Gastroesophageal sphincter (tissue), 4 donors: ENCODE measurements at regions not wholly inside any gene's neighbourhood (a gene's known extent, or its start where the extent isn't known, plus 50 kb on each side); places are given as distances from the start of the nearest gene placed in this dataset.

ENCODE experiments used
- ATAC-seq: fragments of 150-250 bp; one replicate; pipeline ENCODE4 v1.9.1; 2016; ENCODE audit warnings: mild to moderate bottlenecking, moderate library complexity
- H3K27ac ChIP-seq, 4 donors: fragments of 200-600 bp; sonication (generic) in 3 of 4; 1 replicate in 3 of 4; 2 replicates in 1 of 4; pipeline ENCODE4 v1.5.1; 2016 to 2019
- H3K27me3 ChIP-seq: fragments of 200-600 bp; sonication (generic); one replicate; pipeline ENCODE4 v1.5.1; 2019
- H3K36me3 ChIP-seq, 2 donors: fragments of 200-600 bp; sonication (generic); one replicate each; pipeline ENCODE4 v1.5.1; 2019; ENCODE audit warnings: control low read depth in 1 of 2
- H3K4me1 ChIP-seq, 3 donors: fragments of 200-600 bp; sonication (generic); 1 replicate in 2 of 3; 2 replicates in 1 of 3; pipeline ENCODE4 v1.5.1; 2016 to 2019; ENCODE audit warnings: control low read depth in 2 of 3
- H3K4me3 ChIP-seq, 2 donors: fragments of 200-600 bp; sonication (generic); one replicate each; pipeline ENCODE4 v1.5.1; 2019; ENCODE audit warnings: mild to moderate bottlenecking in 1 of 2, moderate library complexity in 1 of 2
- H3K9me3 ChIP-seq, 3 donors: fragments of 200-600 bp; sonication (generic); one replicate each; pipeline ENCODE4 v1.5.1; 2017 to 2019; ENCODE audit warnings: control low read depth in 2 of 3
- EP300 ChIP-seq: sonication (generic); formaldehyde crosslinking; IDR thresholded peaks from one replicate; pipeline ENCODE4 v1.6.1; 2017; ENCODE audit warnings: antibody characterized with exemption, mild to moderate bottlenecking
- POLR2A ChIP-seq, 2 donors: fragments of 450-650 bp; IDR thresholded peaks; one replicate each; pipeline ENCODE4 v1.6.1; 2017; ENCODE audit warnings: antibody characterized with exemption in 2 of 2, mild to moderate bottlenecking in 2 of 2, moderate library complexity in 1 of 2
- POLR2AphosphoS5 ChIP-seq: sonication (generic); formaldehyde crosslinking; IDR thresholded peaks from one replicate; pipeline ENCODE4 v1.6.1; 2017; ENCODE audit warnings: antibody characterized with exemption
- WGBS, 2 donors: methylation state at CpG; one replicate each; pipeline ENCODE4 v1.1.5; 2018; ENCODE audit warnings: low coverage in 1 of 2; 5-methylcytosine and 5-hydroxymethylcytosine counted together
- TF ChIP-seq, protein P1 (sequence below), 4 experiments: fragments of 200-600 bp in 2 of 4; fragments of 450-650 bp in 2 of 4; sonication (generic) in 1 of 4; IDR thresholded peaks; one replicate each; pipeline ENCODE4 v1.5.1; 2017 to 2019; ENCODE audit warnings: antibody characterized with exemption in 4 of 4, mild to moderate bottlenecking in 2 of 4, moderate library complexity in 2 of 4

DNA sequence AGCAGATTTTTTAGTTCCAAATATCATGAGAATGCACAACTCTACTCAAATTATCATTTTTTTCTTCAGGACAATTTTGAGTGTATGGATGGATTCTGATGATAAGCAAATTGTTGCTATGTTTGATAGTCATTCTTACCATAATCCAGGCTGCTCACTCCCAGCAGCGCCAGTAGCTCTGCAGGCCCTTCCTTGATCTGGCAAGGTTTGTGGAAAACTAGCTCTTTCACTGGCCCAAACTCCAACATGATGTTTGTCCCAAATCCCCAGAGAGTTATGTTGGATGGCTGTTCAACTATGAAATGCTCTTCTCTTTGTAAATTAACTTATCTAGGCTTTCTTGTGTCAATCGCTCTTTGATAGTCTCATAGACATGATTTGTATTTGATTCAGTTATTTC lies 933.7 kb downstream of the DNAJB9 start:
- 81 to 83% methylated on average over 2 of the region's 2 CpGs for WGBS, 2 donors
- Histone ChIP-seq H3K27me3 (no peaks in the 10 kb centered on the region), H3K27ac (no peak overlapping the region), H3K36me3 (no peaks in the 10 kb centered on the region), H3K4me3 (no peak overlapping the region), H3K9me3 (no peaks in the 10 kb centered on the region), H3K4me1 (no peaks in the 10 kb centered on the region)
- ATAC-seq = no peak
- TF ChIP-seq POLR2A (IDR thresholded peaks at IDR 0.05) = no peak
- TF ChIP-seq, protein P1, sequence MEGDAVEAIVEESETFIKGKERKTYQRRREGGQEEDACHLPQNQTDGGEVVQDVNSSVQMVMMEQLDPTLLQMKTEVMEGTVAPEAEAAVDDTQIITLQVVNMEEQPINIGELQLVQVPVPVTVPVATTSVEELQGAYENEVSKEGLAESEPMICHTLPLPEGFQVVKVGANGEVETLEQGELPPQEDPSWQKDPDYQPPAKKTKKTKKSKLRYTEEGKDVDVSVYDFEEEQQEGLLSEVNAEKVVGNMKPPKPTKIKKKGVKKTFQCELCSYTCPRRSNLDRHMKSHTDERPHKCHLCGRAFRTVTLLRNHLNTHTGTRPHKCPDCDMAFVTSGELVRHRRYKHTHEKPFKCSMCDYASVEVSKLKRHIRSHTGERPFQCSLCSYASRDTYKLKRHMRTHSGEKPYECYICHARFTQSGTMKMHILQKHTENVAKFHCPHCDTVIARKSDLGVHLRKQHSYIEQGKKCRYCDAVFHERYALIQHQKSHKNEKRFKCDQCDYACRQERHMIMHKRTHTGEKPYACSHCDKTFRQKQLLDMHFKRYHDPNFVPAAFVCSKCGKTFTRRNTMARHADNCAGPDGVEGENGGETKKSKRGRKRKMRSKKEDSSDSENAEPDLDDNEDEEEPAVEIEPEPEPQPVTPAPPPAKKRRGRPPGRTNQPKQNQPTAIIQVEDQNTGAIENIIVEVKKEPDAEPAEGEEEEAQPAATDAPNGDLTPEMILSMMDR (IDR thresholded peaks at IDR 0.05) = no peak
- TF ChIP-seq POLR2AphosphoS5 = no peak
- TF ChIP-seq EP300 = no peak

DNA sequence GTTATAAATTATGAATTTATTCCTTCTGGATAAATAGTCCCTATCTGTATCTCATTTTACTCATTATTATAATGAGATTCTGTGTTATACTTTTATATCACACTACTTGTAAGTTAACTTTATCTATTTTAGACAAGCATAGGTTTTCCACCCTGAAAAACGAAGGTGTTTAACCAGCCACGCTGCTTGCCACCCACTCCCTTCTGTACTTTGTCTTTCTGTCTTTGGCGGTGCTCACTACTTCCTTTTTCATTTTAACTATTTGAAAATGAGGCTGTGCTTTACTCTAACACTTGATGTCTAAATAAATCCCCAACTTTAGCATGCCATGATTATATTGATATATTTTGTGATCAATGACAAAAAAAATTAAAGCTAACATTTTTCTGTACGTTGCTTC lies 952.9 kb downstream of the DNAJB9 start:
- Histone ChIP-seq H3K27ac (no peak overlapping the region), H3K4me1 (no peaks in the 10 kb centered on the region), H3K36me3 (no peaks in the 10 kb centered on the region), H3K4me3 (no peak overlapping the region), H3K9me3 (no peaks in the 10 kb centered on the region), H3K27me3 (no peaks in the 10 kb centered on the region)
- no peak for ATAC-seq
- 44 to 61% methylated on average over 4 of the region's 4 CpGs for WGBS, 2 donors
- TF ChIP-seq POLR2AphosphoS5 (no peak), EP300 (no peak), POLR2A (IDR thresholded peaks at IDR 0.05) (no peak)
- TF ChIP-seq, protein P1 (IDR thresholded peaks at IDR 0.05) = no peak

DNA sequence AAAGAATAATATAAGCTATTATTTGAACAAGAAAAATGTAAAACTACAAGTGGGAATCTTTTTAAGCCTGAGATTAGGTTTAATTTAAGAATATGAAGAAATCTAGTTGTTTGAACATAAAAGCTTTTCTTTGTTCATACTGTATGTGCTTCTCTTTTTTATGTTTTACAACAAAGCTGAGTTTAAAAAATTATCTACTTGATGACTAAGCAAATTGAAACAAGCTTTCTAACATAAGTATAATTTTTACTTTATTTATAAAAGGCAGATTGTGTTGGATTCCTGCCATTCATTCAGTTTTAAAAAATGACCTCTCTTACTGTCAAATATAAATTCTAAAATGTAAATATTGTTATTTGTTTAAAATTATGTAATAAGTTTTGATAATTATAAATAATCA lies 958.2 kb downstream of the DNAJB9 start:
- Histone ChIP-seq H3K4me3 (no peak overlapping the region), H3K27ac (no peak overlapping the region), H3K4me1 (no peaks in the 10 kb centered on the region), H3K27me3 (no peaks in the 10 kb centered on the region), H3K9me3 (no peaks in the 10 kb centered on the region), H3K36me3 (no peaks in the 10 kb centered on the region)
- no peak for ATAC-seq
- TF ChIP-seq POLR2AphosphoS5 = no peak
- TF ChIP-seq POLR2A (IDR thresholded peaks at IDR 0.05) = no peak
- TF ChIP-seq, protein P1 (IDR thresholded peaks at IDR 0.05) = no peak
- no peak for TF ChIP-seq EP300

DNA sequence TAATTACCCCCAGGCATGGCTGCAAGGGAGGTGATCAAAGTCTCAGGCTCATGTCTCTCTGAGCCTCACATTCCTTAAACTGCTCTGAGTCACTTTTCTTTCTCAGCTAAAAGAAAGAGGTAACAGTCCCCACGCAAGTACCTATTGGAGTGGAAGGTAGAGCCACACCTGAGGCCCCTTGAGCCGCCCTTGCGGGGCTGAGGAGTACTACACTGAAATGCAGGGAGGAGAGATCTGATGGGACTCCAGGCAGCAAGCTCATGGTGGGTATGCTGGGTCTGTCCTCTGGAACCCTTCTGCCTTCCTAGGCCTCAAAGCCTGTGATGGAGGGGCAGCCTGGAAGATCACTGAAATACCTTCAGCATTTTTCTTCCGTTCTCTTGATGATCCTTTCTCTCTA lies 960.0 kb downstream of the DNAJB9 start:
- H3K4me3 ChIP-seq = no peak overlapping the region
- no peak for ATAC-seq
- H3K4me1 ChIP-seq = no peaks in the 10 kb centered on the region
- no peak overlapping the region for H3K27ac ChIP-seq
- no peaks in the 10 kb centered on the region for H3K9me3 ChIP-seq
- no peaks in the 10 kb centered on the region for H3K27me3 ChIP-seq
- H3K36me3 ChIP-seq = no peaks in the 10 kb centered on the region
- WGBS, 2 donors = 90 to 100% methylated on average over 2 to 3 of the region's 4 CpGs
- TF ChIP-seq POLR2AphosphoS5 = no peak
- TF ChIP-seq, protein P1 (IDR thresholded peaks at IDR 0.05) = no peak
- TF ChIP-seq POLR2A (IDR thresholded peaks at IDR 0.05) = no peak
- no peak for TF ChIP-seq EP300

DNA sequence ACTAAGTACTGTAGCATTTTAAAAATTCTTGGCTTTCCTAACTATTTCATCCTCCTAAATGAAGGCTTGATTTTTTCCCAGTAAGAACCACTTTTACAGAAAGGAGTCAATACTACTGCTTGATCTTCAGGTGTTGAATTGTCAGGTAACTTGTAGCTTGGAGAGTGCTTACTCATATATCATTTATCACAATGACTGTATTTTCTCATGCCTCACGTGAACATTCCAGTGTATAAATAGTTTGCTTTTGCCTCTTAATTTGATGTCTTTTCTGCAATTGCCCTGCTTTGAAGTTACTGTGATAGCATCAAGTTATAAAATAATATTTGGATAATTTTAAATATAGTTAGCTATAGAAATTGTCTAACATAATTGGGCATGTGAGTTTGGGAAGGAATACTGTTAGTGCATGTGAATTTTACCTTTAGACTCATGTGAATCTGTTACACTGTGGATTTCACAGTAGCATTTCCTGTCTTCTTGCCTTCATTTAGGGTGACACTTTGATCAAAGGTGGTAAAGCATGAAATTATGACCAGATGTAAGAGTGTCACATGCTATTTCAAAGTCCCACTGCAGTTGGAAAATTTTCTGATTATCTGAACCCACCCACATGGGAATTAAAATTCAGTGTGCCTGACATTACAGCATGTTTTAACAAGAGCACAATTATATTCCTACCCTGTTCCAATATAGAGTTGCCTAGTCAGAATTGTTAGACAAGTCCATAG lies 962.8 kb downstream of the DNAJB9 start:
- WGBS, 2 donors = 17 to 29% methylated on average over 1 of the region's 1 CpG

More for the DNA sequence above, 962.8 kb downstream of the DNAJB9 start:
- Histone ChIP-seq H3K4me1 (no peaks in the 10 kb centered on the region), H3K27me3 (no peaks in the 10 kb centered on the region), H3K36me3 (no peaks in the 10 kb centered on the region), H3K4me3 (no peak overlapping the region), H3K27ac (no peak overlapping the region), H3K9me3 (no peaks in the 10 kb centered on the region)
- TF ChIP-seq, protein P1 (IDR thresholded peaks at IDR 0.05) = no peak
- TF ChIP-seq POLR2A (IDR thresholded peaks at IDR 0.05) = no peak
- TF ChIP-seq EP300 = no peak
- no peak for TF ChIP-seq POLR2AphosphoS5
- no peak for ATAC-seq
